Activated naive CD4-positive, alpha-beta T cell treated with anti-CD3 and anti-CD28 coated beads for 36 hours (primary cell): ENCODE measurements at regions not wholly inside any gene's neighbourhood (a gene's known extent, or its start where the extent isn't known, plus 50 kb on each side); places are given as distances from the start of the nearest gene placed in this dataset.
"Not testable (repeated sequence)": the region's sequence is repeated elsewhere in the genome, so short reads cannot be mapped to it uniquely, and the experiment has no call there.

Experiments
- CTCF ChIA-PET: fragments of 350-600 bp; sonication (Branson Sonifier 250); formaldehyde crosslinking; loops from one replicate; lab custom pipeline; 2021; ENCODE audit warnings: antibody characterized with exemption; lab: Charles Lee
- DNase-seq: peaks from one replicate; pipeline ENCODE4 v3.0.0-alpha.2; 2020
- H3K27ac Mint-ChIP-seq: one replicate; pipeline ENCODE4 v1.8.0; 2021; ENCODE audit warnings: mild to moderate bottlenecking, mixed read lengths
- H3K27me3 Mint-ChIP-seq: one replicate; pipeline ENCODE4 v1.8.0; 2021; ENCODE audit warnings: low read depth, mixed read lengths
- H3K36me3 Mint-ChIP-seq: one replicate; pipeline ENCODE4 v1.8.0; 2021; ENCODE audit warnings: low read depth, mixed read lengths
- H3K4me1 Mint-ChIP-seq: one replicate; pipeline ENCODE4 v1.8.0; 2021; ENCODE audit warnings: low read depth, mixed read lengths
- H3K4me3 Mint-ChIP-seq: one replicate; pipeline ENCODE4 v1.8.0; 2021; ENCODE audit warnings: mild to moderate bottlenecking, moderate library complexity, mixed read lengths
- H3K9me3 Mint-ChIP-seq: one replicate; pipeline ENCODE4 v1.8.0; 2021; ENCODE audit warnings: mixed read lengths
- intact Hi-C: fragments of 100-400 bp; cut with micrococcal nuclease; formaldehyde crosslinking; loops from one replicate; pipeline ENCODE4 v1.15.1; 2023

- intact Hi-C loops, result no loop called here
These were observed 1019.4 kb downstream of the KCNMA1 start for GRCh38 chr10:76618171-76618570.

GRCh38 chr10:76616666-76617065, 1020.9 kb downstream of the KCNMA1 start:
- DNase-seq, intact Hi-C loops, H3K27me3 Mint-ChIP-seq, H3K4me3 Mint-ChIP-seq, H3K27ac Mint-ChIP-seq, H3K4me1 Mint-ChIP-seq, CTCF ChIA-PET, H3K36me3 Mint-ChIP-seq: not testable (repeated sequence)
- peaks cover 13% of the 10 kb centered on the region for H3K9me3 Mint-ChIP-seq

More at GRCh38 chr10:76618171-76618570, 1019.4 kb downstream of the KCNMA1 start:
- no peaks in the 10 kb centered on the region for H3K4me1 Mint-ChIP-seq
- CTCF ChIA-PET, result no interaction called here
- H3K4me3 Mint-ChIP-seq, result no peak overlapping the region
- no peaks in the 10 kb centered on the region for H3K27me3 Mint-ChIP-seq
- no peak for DNase-seq
- H3K27ac Mint-ChIP-seq, result no peak overlapping the region
- no peaks in the 10 kb centered on the region for H3K36me3 Mint-ChIP-seq
- H3K9me3 Mint-ChIP-seq, result peaks cover 14% of the 10 kb centered on the region

DNA sequence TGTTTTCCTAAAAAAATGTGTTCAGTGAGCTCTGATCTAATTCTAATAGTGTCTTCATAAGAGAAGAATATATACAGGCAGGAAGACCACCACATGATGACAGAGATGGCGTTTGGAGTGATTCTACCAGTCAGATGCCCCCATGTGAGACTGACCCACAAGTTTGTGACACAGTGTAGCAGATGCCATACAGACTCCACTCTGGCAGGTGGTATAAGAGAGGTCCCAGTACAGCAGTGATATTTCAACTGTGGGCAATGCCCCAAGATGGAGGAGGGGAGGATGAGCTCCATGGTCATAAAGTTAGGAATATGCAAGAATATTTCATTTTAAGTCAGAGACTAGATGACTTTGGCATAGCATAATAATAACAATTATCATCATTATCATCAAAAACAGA, 1022.6 kb downstream of the KCNMA1 start:
- H3K27me3 Mint-ChIP-seq, result no peaks in the 10 kb centered on the region

More for the DNA sequence above, 1022.6 kb downstream of the KCNMA1 start:
- H3K27ac Mint-ChIP-seq, result no peak overlapping the region
- intact Hi-C loops, result no loop called here
- no peaks in the 10 kb centered on the region for H3K36me3 Mint-ChIP-seq
- no peak for DNase-seq
- CTCF ChIA-PET, result no interaction called here
- no peak overlapping the region for H3K4me3 Mint-ChIP-seq
- H3K9me3 Mint-ChIP-seq, result peaks cover 5% of the 10 kb centered on the region
- H3K4me1 Mint-ChIP-seq, result no peaks in the 10 kb centered on the region
